Tibial artery (tissue), 4 donors: ENCODE measurements at regions not wholly inside any gene's neighbourhood (a gene's known extent, or its start where the extent isn't known, plus 50 kb on each side); places are given as distances from the start of the nearest gene placed in this dataset.

Source experiments
- DNase-seq, 2 donors: peaks; one replicate each; pipeline ENCODE4 v3.0.0-alpha.2; 2019
- H3K27ac ChIP-seq, 2 donors: fragments of 200-600 bp; sonication (generic) in 1 of 2; 1 replicate in 1 of 2; 2 replicates in 1 of 2; pipeline ENCODE4 v1.5.1; 2018 to 2019; ENCODE audit warnings: mild to moderate bottlenecking in 1 of 2
- H3K27me3 ChIP-seq, 2 donors: fragments of 200-600 bp; sonication (generic) in 1 of 2; one replicate each; pipeline versions ENCODE4 v1.5.1 to v1.6.0; 2016 to 2019
- H3K36me3 ChIP-seq, 3 donors: fragments of 200-600 bp; sonication (generic) in 2 of 3; one replicate each; pipeline ENCODE4 v1.5.1; 2016 to 2019; ENCODE audit warnings: mild to moderate bottlenecking in 2 of 3
- H3K4me1 ChIP-seq, 4 donors: fragments of 200-600 bp; sonication (generic) in 2 of 4; 1 replicate in 3 of 4; 2 replicates in 1 of 4; pipeline ENCODE4 v1.5.1; 2016 to 2019
- H3K4me3 ChIP-seq, 2 donors: fragments of 200-600 bp; sonication (generic) in 1 of 2; 1 replicate in 1 of 2; 2 replicates in 1 of 2; pipeline ENCODE4 v1.5.1; 2018 to 2019; ENCODE audit warnings: mild to moderate bottlenecking in 2 of 2
- H3K9me3 ChIP-seq, 3 donors: fragments of 200-600 bp; sonication (generic) in 1 of 3; one replicate each; pipeline ENCODE4 v1.5.1; 2016 to 2019
- CTCF ChIP-seq, 2 experiments: fragments of 200-600 bp in 1 of 2; fragments of 450-650 bp in 1 of 2; IDR thresholded peaks; one replicate each; pipeline ENCODE4 v1.5.1; 2017 to 2019; ENCODE audit warnings: antibody characterized with exemption in 2 of 2, mild to moderate bottlenecking in 1 of 2, moderate library complexity in 1 of 2
- intact Hi-C: fragments of 100-400 bp; cut with DNase I; formaldehyde crosslinking; loops from one replicate; pipeline ENCODE4 v1.15.0; 2023; ENCODE audit warnings: low total_unique reads

GRCh38 chr2:81870119-81870518 lies 1565.6 kb upstream of the LRRTM1 start:
- no peaks in the 10 kb centered on the region for H3K9me3 ChIP-seq
- no peak for DNase-seq
- intact Hi-C loops, result no loop called here
- H3K27ac ChIP-seq, result no peak overlapping the region
- H3K4me3 ChIP-seq, result no peak overlapping the region
- TF ChIP-seq CTCF (IDR thresholded peaks at IDR 0.05), result no peak
- no peaks in the 10 kb centered on the region for H3K27me3 ChIP-seq
- H3K36me3 ChIP-seq, result no peaks in the 10 kb centered on the region
- no peaks in the 10 kb centered on the region for H3K4me1 ChIP-seq

- H3K36me3 ChIP-seq, result no peaks in the 10 kb centered on the region
- intact Hi-C loops, result no loop called here
- no peak for DNase-seq
- H3K27ac ChIP-seq, result no peak overlapping the region
- no peaks in the 10 kb centered on the region for H3K27me3 ChIP-seq
- H3K4me1 ChIP-seq, result no peaks in the 10 kb centered on the region
- no peak for TF ChIP-seq CTCF (IDR thresholded peaks at IDR 0.05)
- no peaks in the 10 kb centered on the region for H3K9me3 ChIP-seq
- no peak overlapping the region for H3K4me3 ChIP-seq
Observed at GRCh38 chr2:81858998-81859397, 1554.4 kb upstream of the LRRTM1 start.

- no peaks in the 10 kb centered on the region for H3K9me3 ChIP-seq
- TF ChIP-seq CTCF (IDR thresholded peaks at IDR 0.05), result no peak
- no peak overlapping the region for H3K4me3 ChIP-seq
- H3K4me1 ChIP-seq, result no peaks in the 10 kb centered on the region
- no peaks in the 10 kb centered on the region for H3K36me3 ChIP-seq
- intact Hi-C loops, result no loop called here
- DNase-seq, result no peak
- H3K27ac ChIP-seq, result no peak overlapping the region
- H3K27me3 ChIP-seq, result no peaks in the 10 kb centered on the region
Observed at GRCh38 chr2:81853341-81853740, 1548.8 kb upstream of the LRRTM1 start.

- no peak for DNase-seq
- intact Hi-C loops, result no loop called here
- H3K27me3 ChIP-seq, result no peaks in the 10 kb centered on the region
- H3K36me3 ChIP-seq, result no peaks in the 10 kb centered on the region
- H3K27ac ChIP-seq, result no peak overlapping the region
- TF ChIP-seq CTCF (IDR thresholded peaks at IDR 0.05), result no peak
- no peaks in the 10 kb centered on the region for H3K4me1 ChIP-seq
- H3K9me3 ChIP-seq, result no peaks in the 10 kb centered on the region
- no peak overlapping the region for H3K4me3 ChIP-seq
Observed at GRCh38 chr2:81852651-81853050, 1548.1 kb upstream of the LRRTM1 start.

GRCh38 chr2:81839780-81840179 lies 1535.2 kb upstream of the LRRTM1 start:
- intact Hi-C loops, result no loop called here
- no peak for DNase-seq
- Histone ChIP-seq H3K36me3 (no peaks in the 10 kb centered on the region), H3K4me3 (no peak overlapping the region), H3K9me3 (no peaks in the 10 kb centered on the region), H3K27me3 (no peaks in the 10 kb centered on the region), H3K27ac (no peak overlapping the region), H3K4me1 (no peaks in the 10 kb centered on the region)
- no peak for TF ChIP-seq CTCF (IDR thresholded peaks at IDR 0.05)

- H3K27me3 ChIP-seq, result no peaks in the 10 kb centered on the region
- H3K9me3 ChIP-seq, result peaks cover 0 to 17% (median 0%) of the 10 kb centered on the region in 3 donors
- intact Hi-C loops, result no loop called here
- H3K36me3 ChIP-seq, result no peaks in the 10 kb centered on the region
- DNase-seq, result no peak
- no peaks in the 10 kb centered on the region for H3K4me1 ChIP-seq
- no peak overlapping the region for H3K4me3 ChIP-seq
- no peak overlapping the region for H3K27ac ChIP-seq
- TF ChIP-seq CTCF (IDR thresholded peaks at IDR 0.05), result no peak
Observed at GRCh38 chr2:81835321-81836000, 1530.9 kb upstream of the LRRTM1 start.
